GM23338 (cell line): ENCODE measurements at regions not wholly inside any gene's neighbourhood (a gene's known extent, or its start where the extent isn't known, plus 50 kb on each side); places are given as distances from the start of the nearest gene placed in this dataset.

Source experiments
- ATAC-seq: fragments of 200-7000 bp; cut with Tn5 transposase; 3 replicates; pipeline ENCODE4 v1.9.1; 2020
- DNase-seq: peaks from one replicate; pipeline ENCODE4 v3.0.0-alpha.2; 2015; ENCODE audit warnings: low spot score
- H2AFZ ChIP-seq: fragments of 200-600 bp; sonication (generic); 2 replicates; pipeline ENCODE4 v1.8.0; 2016; ENCODE audit warnings: antibody characterized with exemption, mild to moderate bottlenecking, moderate library complexity
- H3F3A ChIP-seq: fragments of 200-600 bp; sonication (generic); replicated peaks from 2 replicates; pipeline ENCODE4 v1.8.0; 2017; ENCODE audit warnings: antibody characterized with exemption, mixed run types, low read depth
- H3K27ac ChIP-seq: fragments of 200-600 bp; sonication (generic); 2 replicates; pipeline ENCODE4 v1.6.1; 2016; ENCODE audit warnings: low read depth
- H3K27me3 ChIP-seq: fragments of 200-600 bp; sonication (generic); 2 replicates; pipeline ENCODE4 v1.8.0; 2016; ENCODE audit warnings: mild to moderate bottlenecking, mixed run types, moderate library complexity; ENCODE audit not compliant: insufficient read depth
- H3K36me3 ChIP-seq: fragments of 200-600 bp; sonication (generic); 2 replicates; pipeline ENCODE4 v1.8.0; 2016; ENCODE audit warnings: mild to moderate bottlenecking; ENCODE audit not compliant: insufficient read depth
- H3K4me1 ChIP-seq: fragments of 200-600 bp; sonication (generic); 2 replicates; pipeline ENCODE4 v1.8.0; 2016; ENCODE audit warnings: mild to moderate bottlenecking, moderate library complexity; ENCODE audit not compliant: insufficient read depth
- H3K4me2 ChIP-seq: fragments of 200-600 bp; sonication (generic); 2 replicates; pipeline ENCODE4 v1.7.1; 2017; ENCODE audit warnings: mixed run types
- H3K4me3 ChIP-seq: fragments of 200-600 bp; sonication (generic); 2 replicates; pipeline ENCODE4 v1.6.1; 2016; ENCODE audit warnings: mixed run types
- H3K79me2 ChIP-seq: fragments of 200-600 bp; sonication (generic); replicated peaks from 2 replicates; pipeline ENCODE4 v1.8.0; 2017; ENCODE audit warnings: mild to moderate bottlenecking; ENCODE audit not compliant: insufficient read depth
- H3K9me2 ChIP-seq: fragments of 200-600 bp; sonication (generic); 2 replicates; pipeline ENCODE4 v1.8.0; 2017; ENCODE audit not compliant: insufficient read depth
- H4K20me1 ChIP-seq: fragments of 200-600 bp; sonication (generic); replicated peaks from 2 replicates; pipeline ENCODE4 v1.8.0; 2017; ENCODE audit warnings: mild to moderate bottlenecking; ENCODE audit not compliant: insufficient read depth
- H3K27ac Mint-ChIP-seq: 2 replicates; pipeline ENCODE4 v1.8.0; 2020; ENCODE audit warnings: inconsistent platforms, mild to moderate bottlenecking, moderate library complexity, mixed read lengths
- H3K27me3 Mint-ChIP-seq: 3 replicates; pipeline ENCODE4 v1.8.0; 2022; ENCODE audit warnings: low read depth, mild to moderate bottlenecking, moderate library complexity, mixed read lengths, inconsistent platforms; ENCODE audit not compliant: insufficient read depth, poor library complexity
- H3K36me3 Mint-ChIP-seq: 3 replicates; pipeline ENCODE4 v1.8.0; 2021; ENCODE audit warnings: low read depth, mild to moderate bottlenecking, inconsistent platforms, moderate library complexity, mixed read lengths
- H3K4me1 Mint-ChIP-seq: 3 replicates; pipeline ENCODE4 v1.8.0; 2020; ENCODE audit warnings: mild to moderate bottlenecking, inconsistent platforms, mixed read lengths
- H3K4me3 Mint-ChIP-seq: 3 replicates; pipeline ENCODE4 v1.8.0; 2021; ENCODE audit warnings: moderate library complexity, mild to moderate bottlenecking, inconsistent platforms, mixed read lengths
- H3K9me3 Mint-ChIP-seq: 3 replicates; pipeline ENCODE4 v1.8.0; 2020; ENCODE audit warnings: moderate library complexity, mild to moderate bottlenecking, inconsistent platforms, mixed read lengths
- CREB1 ChIP-seq: fragments of 250-450 bp; sonication (Bioruptor Pico); IDR thresholded peaks from 2 replicates; pipeline ENCODE4 v1.5.0; 2020; ENCODE audit warnings: low read depth, mild to moderate bottlenecking, moderate library complexity
- CTCF ChIP-seq, 2 experiments: fragments of 200-600 bp in 1 of 2; sonication (generic) in 1 of 2; conservative IDR thresholded peaks; 2 replicates each; pipeline versions ENCODE4 v1.5.1 to v1.6.1; 2016 to 2017; ENCODE audit warnings: antibody characterized with exemption in 2 of 2, low read depth in 2 of 2, mild to moderate bottlenecking in 2 of 2, moderate library complexity in 1 of 2
- ETS1 ChIP-seq: IDR thresholded peaks from 2 replicates; pipeline ENCODE4 v1.6.1; 2016; ENCODE audit warnings: antibody characterized with exemption
- EZH2 ChIP-seq: fragments of 200-600 bp; sonication (generic); IDR thresholded peaks from one replicate; pipeline ENCODE4 v1.8.0; 2017; ENCODE audit warnings: antibody characterized with exemption, mild to moderate bottlenecking, low read depth; ENCODE audit not compliant: unreplicated experiment
- EZH2phosphoT487 ChIP-seq: fragments of 200-600 bp; sonication (generic); IDR thresholded peaks from one replicate; pipeline ENCODE4 v1.8.1; 2018; ENCODE audit warnings: antibody characterized with exemption; ENCODE audit not compliant: unreplicated experiment
- REST ChIP-seq: IDR thresholded peaks from one replicate; pipeline ENCODE4 v1.6.1; 2018; ENCODE audit warnings: antibody characterized with exemption; ENCODE audit not compliant: unreplicated experiment
- STAT1 ChIP-seq: IDR thresholded peaks from one replicate; pipeline ENCODE4 v1.6.1; 2016; ENCODE audit warnings: antibody characterized with exemption; ENCODE audit not compliant: unreplicated experiment
- ZNF114 ChIP-seq: fragments of 250-450 bp; sonication (Bioruptor Pico); IDR thresholded peaks from 2 replicates; pipeline ENCODE4 v1.5.0; 2020; ENCODE audit warnings: mild to moderate bottlenecking, moderate library complexity
- ZNF331 ChIP-seq: fragments of 250-450 bp; sonication (Bioruptor Pico); IDR thresholded peaks from 2 replicates; pipeline ENCODE4 v1.5.0; 2020; ENCODE audit warnings: low read depth, mild to moderate bottlenecking, moderate library complexity
- ZNF462 ChIP-seq: fragments of 250-450 bp; sonication (Bioruptor Pico); IDR thresholded peaks from 2 replicates; pipeline ENCODE4 v1.5.0; 2020; ENCODE audit warnings: mild to moderate bottlenecking, moderate library complexity

GRCh38 chr2:594297-594949 is 82.8 kb downstream of the TMEM18 start:
- Mint-ChIP-seq H3K27me3 (peaks cover 5% of the 10 kb centered on the region), H3K27ac (no peak overlapping the region)

More at GRCh38 chr2:594297-594949, 82.8 kb downstream of the TMEM18 start:
- no peak for ATAC-seq
- Mint-ChIP-seq H3K4me3 (no peak overlapping the region), H3K4me1 (peaks cover 4% of the 10 kb centered on the region; the same call in 2 of the 3 replicates), H3K36me3 (no peaks in the 10 kb centered on the region), H3K9me3 (no peaks in the 10 kb centered on the region)
- no peak for DNase-seq
- Histone ChIP-seq H3K4me2 (no peak overlapping the region), H3K4me1 (no peaks in the 10 kb centered on the region), H3K36me3 (no peaks in the 10 kb centered on the region), H3K9me2 (0 out of 2 replicates have a peak, but pooled peaks cover 4% of the 10 kb centered on the region), H3F3A (no peaks in the 10 kb centered on the region), H3K79me2 (no peaks in the 10 kb centered on the region), H2AFZ (no peak overlapping the region; the same call in 1 of the 2 replicates), H4K20me1 (no peaks in the 10 kb centered on the region), H3K27ac (no peak overlapping the region), H3K4me3 (no peak overlapping the region), H3K27me3 (no peaks in the 10 kb centered on the region)
- TF ChIP-seq EZH2 (no peak), REST (no peak), STAT1 (no peak), ZNF114 (CRISPR knock-in tag) (no peak), ZNF462 (CRISPR knock-in tag) (no peak), EZH2phosphoT487 (no peak), ZNF331 (no peak), CREB1 (CRISPR knock-in tag) (no peak), ETS1 (no peak), CTCF (conservative IDR thresholded peaks at IDR 0.05; ENCODE audit: low read depth in 2 of 2) (no peak)
